ENCODE measurements at regions not wholly inside any gene's neighbourhood (a gene's known extent, or its start where the extent isn't known, plus 50 kb on each side); places are given as distances from the start of the nearest gene placed in this dataset.
"Not testable (repeated sequence)": the region's sequence is repeated elsewhere in the genome, so short reads cannot be mapped to it uniquely, and the experiment has no call there.

GRCh38 chr10:20668985-20669384 is 228.1 kb downstream of the NEBL start:
- TF ChIP-seq, protein P1, sequence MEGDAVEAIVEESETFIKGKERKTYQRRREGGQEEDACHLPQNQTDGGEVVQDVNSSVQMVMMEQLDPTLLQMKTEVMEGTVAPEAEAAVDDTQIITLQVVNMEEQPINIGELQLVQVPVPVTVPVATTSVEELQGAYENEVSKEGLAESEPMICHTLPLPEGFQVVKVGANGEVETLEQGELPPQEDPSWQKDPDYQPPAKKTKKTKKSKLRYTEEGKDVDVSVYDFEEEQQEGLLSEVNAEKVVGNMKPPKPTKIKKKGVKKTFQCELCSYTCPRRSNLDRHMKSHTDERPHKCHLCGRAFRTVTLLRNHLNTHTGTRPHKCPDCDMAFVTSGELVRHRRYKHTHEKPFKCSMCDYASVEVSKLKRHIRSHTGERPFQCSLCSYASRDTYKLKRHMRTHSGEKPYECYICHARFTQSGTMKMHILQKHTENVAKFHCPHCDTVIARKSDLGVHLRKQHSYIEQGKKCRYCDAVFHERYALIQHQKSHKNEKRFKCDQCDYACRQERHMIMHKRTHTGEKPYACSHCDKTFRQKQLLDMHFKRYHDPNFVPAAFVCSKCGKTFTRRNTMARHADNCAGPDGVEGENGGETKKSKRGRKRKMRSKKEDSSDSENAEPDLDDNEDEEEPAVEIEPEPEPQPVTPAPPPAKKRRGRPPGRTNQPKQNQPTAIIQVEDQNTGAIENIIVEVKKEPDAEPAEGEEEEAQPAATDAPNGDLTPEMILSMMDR (IDR thresholded peaks at IDR 0.05; ENCODE audit: poor library complexity, severe bottlenecking) = no peak
- Histone ChIP-seq H3K27ac (ENCODE audit: poor library complexity, severe bottlenecking) (no peak overlapping the region), H3K36me3 (ENCODE audit: low read depth) (no peaks in the 10 kb centered on the region), H3K4me1 (ENCODE audit: insufficient read depth, poor library complexity, severe bottlenecking) (no peaks in the 10 kb centered on the region), H3K4me3 (ENCODE audit: severe bottlenecking) (no peak overlapping the region), H3K27me3 (ENCODE audit: insufficient read depth, poor library complexity, severe bottlenecking) (no peaks in the 10 kb centered on the region), H3K9me3 (ENCODE audit: severe bottlenecking) (no peaks in the 10 kb centered on the region)
- DNase-seq (ENCODE audit: low spot score) (no peak), ATAC-seq (ENCODE audit: low read depth) (no peak)

DNA sequence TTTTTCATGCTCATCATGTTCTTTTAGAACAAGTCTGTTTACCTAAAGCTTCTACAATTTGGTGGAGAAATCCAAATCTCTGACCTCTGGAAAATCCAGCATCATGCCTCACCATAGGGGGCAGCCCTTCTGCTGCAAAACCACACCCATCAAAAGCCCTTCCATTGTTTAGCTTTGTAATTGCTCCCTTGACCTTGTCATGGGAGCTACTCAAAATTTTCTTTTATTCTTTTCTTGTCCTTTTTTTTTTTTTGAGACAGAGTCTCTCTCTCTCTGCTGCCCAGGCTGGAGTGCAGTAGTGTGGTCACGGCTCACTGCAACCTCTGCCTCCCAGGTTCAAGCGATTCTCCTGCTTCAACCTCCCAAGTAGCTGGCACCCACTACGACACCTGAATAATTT is 234.4 kb downstream of the NEBL start:
- H3K36me3 ChIP-seq (ENCODE audit: low read depth) = no peaks in the 10 kb centered on the region
- no peaks in the 10 kb centered on the region for H3K27me3 ChIP-seq (ENCODE audit: insufficient read depth, poor library complexity, severe bottlenecking)
- H3K27ac ChIP-seq (ENCODE audit: poor library complexity, severe bottlenecking) = no peak overlapping the region
- no peak for ATAC-seq (ENCODE audit: low read depth)
- no peaks in the 10 kb centered on the region for H3K4me1 ChIP-seq (ENCODE audit: insufficient read depth, poor library complexity, severe bottlenecking)
- H3K4me3 ChIP-seq (ENCODE audit: severe bottlenecking) = no peak overlapping the region
- H3K9me3 ChIP-seq (ENCODE audit: severe bottlenecking) = no peaks in the 10 kb centered on the region
- no peak for DNase-seq (ENCODE audit: low spot score)
- TF ChIP-seq, protein P1 (IDR thresholded peaks at IDR 0.05; ENCODE audit: poor library complexity, severe bottlenecking) = no peak

GRCh38 chr10:20659225-20659624 is 237.9 kb downstream of the NEBL start:
- H3K27me3 ChIP-seq (ENCODE audit: insufficient read depth, poor library complexity, severe bottlenecking) = no peaks in the 10 kb centered on the region
- DNase-seq (ENCODE audit: low spot score) (no peak), ATAC-seq (ENCODE audit: low read depth) (no peak)
- H3K9me3 ChIP-seq (ENCODE audit: severe bottlenecking) = no peaks in the 10 kb centered on the region
- no peaks in the 10 kb centered on the region for H3K36me3 ChIP-seq (ENCODE audit: low read depth)
- TF ChIP-seq, protein P1 (IDR thresholded peaks at IDR 0.05; ENCODE audit: poor library complexity, severe bottlenecking) = no peak
- no peak overlapping the region for H3K27ac ChIP-seq (ENCODE audit: poor library complexity, severe bottlenecking)
- H3K4me1 ChIP-seq (ENCODE audit: insufficient read depth, poor library complexity, severe bottlenecking) = no peaks in the 10 kb centered on the region
- H3K4me3 ChIP-seq (ENCODE audit: severe bottlenecking) = no peak overlapping the region

GRCh38 chr10:20658158-20658557 is 239.0 kb downstream of the NEBL start:
- Histone ChIP-seq H3K9me3 (ENCODE audit: severe bottlenecking) (no peaks in the 10 kb centered on the region), H3K36me3 (ENCODE audit: low read depth) (no peaks in the 10 kb centered on the region), H3K27me3 (ENCODE audit: insufficient read depth, poor library complexity, severe bottlenecking) (no peaks in the 10 kb centered on the region), H3K4me1 (ENCODE audit: insufficient read depth, poor library complexity, severe bottlenecking) (no peaks in the 10 kb centered on the region), H3K4me3 (ENCODE audit: severe bottlenecking) (no peak overlapping the region), H3K27ac (ENCODE audit: poor library complexity, severe bottlenecking) (no peak overlapping the region)
- TF ChIP-seq, protein P1 (IDR thresholded peaks at IDR 0.05; ENCODE audit: poor library complexity, severe bottlenecking) = no peak
- no peak for DNase-seq (ENCODE audit: low spot score)
- no peak for ATAC-seq (ENCODE audit: low read depth)

DNA sequence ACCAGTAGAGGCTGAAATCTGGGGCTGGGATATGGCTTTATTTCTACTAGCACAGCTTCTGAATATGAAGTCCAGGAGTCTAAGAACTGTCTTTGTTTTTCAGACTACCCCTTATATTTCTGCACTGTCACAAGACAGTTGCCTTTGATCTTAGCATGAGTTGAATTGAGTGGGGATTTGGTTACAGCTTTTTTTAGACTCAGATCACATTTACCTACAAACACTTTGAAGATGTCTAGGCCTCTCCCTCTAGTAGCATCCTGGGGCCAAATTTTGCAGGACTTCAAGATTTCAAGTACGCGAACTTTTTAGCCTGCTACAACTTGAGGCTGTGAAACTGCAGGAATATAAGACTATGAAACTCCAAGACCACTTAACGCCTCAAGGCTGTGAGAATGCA is 240.2 kb downstream of the NEBL start:
- H3K27ac ChIP-seq (ENCODE audit: poor library complexity, severe bottlenecking) = no peak overlapping the region

DNA sequence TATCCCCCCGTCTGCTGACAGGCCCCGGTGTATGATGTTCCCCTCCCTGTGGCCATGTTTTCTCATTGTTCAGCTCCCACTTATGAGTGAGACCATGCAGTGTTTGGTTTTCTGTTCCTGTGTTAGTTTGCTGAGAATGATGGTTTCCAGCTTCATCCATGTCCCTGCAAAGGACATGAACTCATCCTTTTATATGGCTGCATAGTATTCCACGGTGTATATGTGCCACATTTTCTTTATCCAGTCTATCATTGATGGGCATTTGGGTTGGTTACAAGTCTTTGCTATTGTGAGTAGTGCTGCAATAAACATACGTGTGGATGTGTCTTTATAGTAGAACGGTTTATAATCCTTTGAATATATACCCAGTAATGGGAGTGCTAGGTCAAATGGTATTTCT is 244.7 kb downstream of the NEBL start:
- H3K36me3 ChIP-seq (ENCODE audit: low read depth); DNase-seq (ENCODE audit: low spot score); ATAC-seq (ENCODE audit: low read depth); H3K4me3 ChIP-seq (ENCODE audit: severe bottlenecking); H3K27ac ChIP-seq (ENCODE audit: poor library complexity, severe bottlenecking); H3K4me1 ChIP-seq (ENCODE audit: insufficient read depth, poor library complexity, severe bottlenecking); H3K27me3 ChIP-seq (ENCODE audit: insufficient read depth, poor library complexity, severe bottlenecking); H3K9me3 ChIP-seq (ENCODE audit: severe bottlenecking): not testable (repeated sequence)

More for the DNA sequence above, 240.2 kb downstream of the NEBL start:
- H3K27me3 ChIP-seq (ENCODE audit: insufficient read depth, poor library complexity, severe bottlenecking) = no peaks in the 10 kb centered on the region
- H3K4me3 ChIP-seq (ENCODE audit: severe bottlenecking) = no peak overlapping the region
- H3K36me3 ChIP-seq (ENCODE audit: low read depth) = no peaks in the 10 kb centered on the region
- TF ChIP-seq, protein P1 (IDR thresholded peaks at IDR 0.05; ENCODE audit: poor library complexity, severe bottlenecking) = no peak
- H3K9me3 ChIP-seq (ENCODE audit: severe bottlenecking) = no peaks in the 10 kb centered on the region
- no peak for ATAC-seq (ENCODE audit: low read depth)
- DNase-seq (ENCODE audit: low spot score) = no peak
- no peaks in the 10 kb centered on the region for H3K4me1 ChIP-seq (ENCODE audit: insufficient read depth, poor library complexity, severe bottlenecking)

Measured in RWPE2 (cell line).